HCT116 (cell line): ENCODE measurements at regions not wholly inside any gene's neighbourhood (a gene's known extent, or its start where the extent isn't known, plus 50 kb on each side); places are given as distances from the start of the nearest gene placed in this dataset.

Source experiments
- CTCF ChIP-seq, 3 experiments: fragments of 200-600 bp in 1 of 3; sonication (generic) in 1 of 3; IDR thresholded peaks in 2 of 3; conservative IDR thresholded peaks in 1 of 3; 2 replicates each; pipeline ENCODE4 v1.5.1; 2012 to 2017; ENCODE audit warnings: low read depth in 2 of 3, low read length in 2 of 3, antibody characterized with exemption in 1 of 3, borderline replicate concordance in 1 of 3, control low read depth in 1 of 3, mild to moderate bottlenecking in 1 of 3, mixed read lengths in 1 of 3, mixed run types in 1 of 3, moderate library complexity in 1 of 3; ENCODE audit not compliant: insufficient read depth in 1 of 3
- EGR1 ChIP-seq: IDR thresholded peaks from 2 replicates; pipeline ENCODE4 v1.6.1; 2012; ENCODE audit warnings: low read depth
- EZH2 ChIP-seq: fragments of 200-600 bp; sonication (generic); IDR thresholded peaks from 2 replicates; pipeline ENCODE4 v1.6.1; 2017; ENCODE audit warnings: antibody characterized with exemption, mixed run types
- FOSL1 ChIP-seq: IDR thresholded peaks from 2 replicates; pipeline ENCODE4 v1.6.1; 2012; ENCODE audit warnings: low read depth
- POLR2A ChIP-seq: IDR thresholded peaks from 2 replicates; pipeline ENCODE4 v1.7.0; 2011; ENCODE audit warnings: borderline replicate concordance; ENCODE audit not compliant: insufficient read depth, insufficient read length; ENCODE audit errors: extremely low read depth
- POLR2AphosphoS5 ChIP-seq: IDR thresholded peaks from 2 replicates; pipeline ENCODE4 v1.6.1; 2011; ENCODE audit warnings: mild to moderate bottlenecking, low read depth, low read length, moderate library complexity
- RAD21 ChIP-seq: IDR thresholded peaks from 2 replicates; pipeline ENCODE4 v1.6.1; 2012; ENCODE audit warnings: low read depth, mild to moderate bottlenecking
- SP1 ChIP-seq: IDR thresholded peaks from 2 replicates; pipeline ENCODE4 v1.6.1; 2012; ENCODE audit warnings: low read depth
- YY1 ChIP-seq: IDR thresholded peaks from 2 replicates; pipeline ENCODE4 v1.6.1; 2011; ENCODE audit warnings: low read length, low read depth, moderate library complexity, mild to moderate bottlenecking; ENCODE audit not compliant: insufficient replicate concordance; ENCODE audit errors: extremely low read depth
- ZNF274 ChIP-seq: fragments of 200-500 bp; sonication (Bioruptor generic); IDR thresholded peaks from 2 replicates; pipeline ENCODE4 v1.6.1; 2014; ENCODE audit warnings: mild to moderate bottlenecking, low read depth, low read length, inconsistent platforms
- TF ChIP-seq, protein P1 (sequence below): IDR thresholded peaks from 2 replicates; pipeline ENCODE4 v1.6.1; 2012; ENCODE audit warnings: low read depth
- TF ChIP-seq, protein P2 (sequence below): IDR thresholded peaks from 2 replicates; pipeline ENCODE4 v1.6.1; 2012

DNA sequence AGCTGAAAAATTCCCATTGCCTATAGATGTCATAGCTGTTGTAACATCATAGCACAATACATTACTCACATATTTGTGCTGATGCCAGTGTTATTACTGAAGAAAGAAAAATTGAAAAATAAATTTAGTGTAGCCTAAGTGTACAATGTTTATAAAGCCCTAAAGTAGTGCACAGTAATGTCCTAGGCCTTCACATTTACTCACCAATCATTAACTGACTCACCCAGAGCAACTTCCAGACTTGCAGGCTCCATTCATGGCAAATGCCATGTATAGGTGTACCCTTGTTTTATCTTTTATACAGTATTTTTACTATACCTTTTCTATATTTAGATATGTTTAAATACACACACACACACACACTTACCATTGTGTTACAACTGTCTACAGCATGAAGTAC is 265.4 kb upstream of the MAGEB18 start:
- no peak for TF ChIP-seq CTCF (IDR thresholded peaks at IDR 0.05 in 2 of 3, conservative IDR thresholded peaks at IDR 0.05 in 1 of 3; ENCODE audit: borderline replicate concordance in 1 of 3, insufficient read depth in 1 of 3, low read depth in 2 of 3, low read length in 2 of 3)
- no peak for TF ChIP-seq POLR2AphosphoS5
- TF ChIP-seq RAD21 = no peak
- TF ChIP-seq, protein P1, sequence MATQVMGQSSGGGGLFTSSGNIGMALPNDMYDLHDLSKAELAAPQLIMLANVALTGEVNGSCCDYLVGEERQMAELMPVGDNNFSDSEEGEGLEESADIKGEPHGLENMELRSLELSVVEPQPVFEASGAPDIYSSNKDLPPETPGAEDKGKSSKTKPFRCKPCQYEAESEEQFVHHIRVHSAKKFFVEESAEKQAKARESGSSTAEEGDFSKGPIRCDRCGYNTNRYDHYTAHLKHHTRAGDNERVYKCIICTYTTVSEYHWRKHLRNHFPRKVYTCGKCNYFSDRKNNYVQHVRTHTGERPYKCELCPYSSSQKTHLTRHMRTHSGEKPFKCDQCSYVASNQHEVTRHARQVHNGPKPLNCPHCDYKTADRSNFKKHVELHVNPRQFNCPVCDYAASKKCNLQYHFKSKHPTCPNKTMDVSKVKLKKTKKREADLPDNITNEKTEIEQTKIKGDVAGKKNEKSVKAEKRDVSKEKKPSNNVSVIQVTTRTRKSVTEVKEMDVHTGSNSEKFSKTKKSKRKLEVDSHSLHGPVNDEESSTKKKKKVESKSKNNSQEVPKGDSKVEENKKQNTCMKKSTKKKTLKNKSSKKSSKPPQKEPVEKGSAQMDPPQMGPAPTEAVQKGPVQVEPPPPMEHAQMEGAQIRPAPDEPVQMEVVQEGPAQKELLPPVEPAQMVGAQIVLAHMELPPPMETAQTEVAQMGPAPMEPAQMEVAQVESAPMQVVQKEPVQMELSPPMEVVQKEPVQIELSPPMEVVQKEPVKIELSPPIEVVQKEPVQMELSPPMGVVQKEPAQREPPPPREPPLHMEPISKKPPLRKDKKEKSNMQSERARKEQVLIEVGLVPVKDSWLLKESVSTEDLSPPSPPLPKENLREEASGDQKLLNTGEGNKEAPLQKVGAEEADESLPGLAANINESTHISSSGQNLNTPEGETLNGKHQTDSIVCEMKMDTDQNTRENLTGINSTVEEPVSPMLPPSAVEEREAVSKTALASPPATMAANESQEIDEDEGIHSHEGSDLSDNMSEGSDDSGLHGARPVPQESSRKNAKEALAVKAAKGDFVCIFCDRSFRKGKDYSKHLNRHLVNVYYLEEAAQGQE = no peak
- no peak for TF ChIP-seq POLR2A
- TF ChIP-seq FOSL1 = no peak
- no peak for TF ChIP-seq YY1
- no peak for TF ChIP-seq EZH2
- TF ChIP-seq EGR1 = no peak
- no peak for TF ChIP-seq SP1
- TF ChIP-seq ZNF274 = no peak
- TF ChIP-seq, protein P2, sequence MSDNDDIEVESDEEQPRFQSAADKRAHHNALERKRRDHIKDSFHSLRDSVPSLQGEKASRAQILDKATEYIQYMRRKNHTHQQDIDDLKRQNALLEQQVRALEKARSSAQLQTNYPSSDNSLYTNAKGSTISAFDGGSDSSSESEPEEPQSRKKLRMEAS = no peak
